Endothelial cell of umbilical vein (primary cell): ENCODE measurements at regions not wholly inside any gene's neighbourhood (a gene's known extent, or its start where the extent isn't known, plus 50 kb on each side); places are given as distances from the start of the nearest gene placed in this dataset.

Experiments used
- EZH2 ChIP-seq: IDR thresholded peaks from 2 replicates; pipeline ENCODE4 v1.6.1; 2012; ENCODE audit warnings: borderline replicate concordance, low read depth, mild to moderate bottlenecking, moderate library complexity, low read length, inconsistent platforms; ENCODE audit not compliant: severe bottlenecking
- JUN ChIP-seq: IDR thresholded peaks from 2 replicates; pipeline ENCODE4 v1.6.1; 2011; ENCODE audit warnings: borderline replicate concordance, low read depth; ENCODE audit not compliant: insufficient read length, insufficient read depth
- MAX ChIP-seq: IDR thresholded peaks from 2 replicates; pipeline ENCODE4 v1.6.1; 2011; ENCODE audit not compliant: insufficient read depth, insufficient read length
- MYC ChIP-seq: IDR thresholded peaks from one replicate; pipeline ENCODE4 v1.6.1; 2011; ENCODE audit warnings: mild to moderate bottlenecking, low read depth, low read length
- POLR2A ChIP-seq: IDR thresholded peaks from 2 replicates; pipeline ENCODE4 v1.6.1; 2012; ENCODE audit warnings: low read depth, mild to moderate bottlenecking, control low read depth, low read length
- POLR2AphosphoS5 ChIP-seq: IDR thresholded peaks from 2 replicates; pipeline ENCODE4 v1.6.1; 2012; ENCODE audit warnings: low read depth, mild to moderate bottlenecking, control low read depth, low read length, moderate library complexity; ENCODE audit not compliant: insufficient read depth
- TF ChIP-seq, protein P1 (sequence below), 2 donors: IDR thresholded peaks; 1 replicate in 1 of 2; 2 replicates in 1 of 2; pipeline ENCODE4 v1.5.1; 2011; ENCODE audit warnings: low read length in 2 of 2, mild to moderate bottlenecking in 2 of 2, moderate library complexity in 2 of 2, control low read depth in 1 of 2, inconsistent platforms in 1 of 2, low read depth in 1 of 2; ENCODE audit not compliant: insufficient read depth in 1 of 2; ENCODE audit errors: extremely low read depth in 1 of 2

DNA sequence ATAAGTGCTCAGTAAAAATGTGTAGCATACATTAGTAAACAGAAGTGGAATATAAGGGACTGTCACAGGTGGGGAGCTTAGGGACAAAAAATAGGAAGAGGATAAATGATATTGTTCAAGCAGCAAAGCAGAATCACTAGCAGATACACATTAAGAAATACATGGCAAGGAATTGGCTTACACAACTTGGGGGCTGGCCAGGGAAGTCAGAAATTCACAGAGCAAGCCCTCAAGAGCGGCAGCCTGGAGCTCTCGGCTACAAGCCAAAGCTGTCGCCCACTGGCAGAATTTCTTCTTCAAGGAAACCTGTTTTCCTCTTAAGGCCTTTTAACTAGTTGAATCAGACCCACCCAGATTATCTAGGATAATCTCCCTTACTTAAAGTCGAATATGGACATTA is 73.0 kb upstream of the SMIM23 start:
- TF ChIP-seq EZH2 (no peak), POLR2A (no peak), POLR2AphosphoS5 (no peak), MYC (no peak), JUN (no peak), MAX (no peak)
- TF ChIP-seq, protein P1, sequence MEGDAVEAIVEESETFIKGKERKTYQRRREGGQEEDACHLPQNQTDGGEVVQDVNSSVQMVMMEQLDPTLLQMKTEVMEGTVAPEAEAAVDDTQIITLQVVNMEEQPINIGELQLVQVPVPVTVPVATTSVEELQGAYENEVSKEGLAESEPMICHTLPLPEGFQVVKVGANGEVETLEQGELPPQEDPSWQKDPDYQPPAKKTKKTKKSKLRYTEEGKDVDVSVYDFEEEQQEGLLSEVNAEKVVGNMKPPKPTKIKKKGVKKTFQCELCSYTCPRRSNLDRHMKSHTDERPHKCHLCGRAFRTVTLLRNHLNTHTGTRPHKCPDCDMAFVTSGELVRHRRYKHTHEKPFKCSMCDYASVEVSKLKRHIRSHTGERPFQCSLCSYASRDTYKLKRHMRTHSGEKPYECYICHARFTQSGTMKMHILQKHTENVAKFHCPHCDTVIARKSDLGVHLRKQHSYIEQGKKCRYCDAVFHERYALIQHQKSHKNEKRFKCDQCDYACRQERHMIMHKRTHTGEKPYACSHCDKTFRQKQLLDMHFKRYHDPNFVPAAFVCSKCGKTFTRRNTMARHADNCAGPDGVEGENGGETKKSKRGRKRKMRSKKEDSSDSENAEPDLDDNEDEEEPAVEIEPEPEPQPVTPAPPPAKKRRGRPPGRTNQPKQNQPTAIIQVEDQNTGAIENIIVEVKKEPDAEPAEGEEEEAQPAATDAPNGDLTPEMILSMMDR (IDR thresholded peaks at IDR 0.05; ENCODE audit: extremely low read depth in 1 of 2, insufficient read depth in 1 of 2, low read depth in 1 of 2, low read length in 2 of 2) = no peak
